Panc1 (cell line): ENCODE measurements at regions not wholly inside any gene's neighbourhood (a gene's known extent, or its start where the extent isn't known, plus 50 kb on each side); places are given as distances from the start of the nearest gene placed in this dataset.
A peak's percentile ranks its signal among the peaks of the same experiment; 100 is the strongest.

Experiments
- ATAC-seq: fragments of 200-7000 bp; cut with Tn5 transposase; 2 replicates; pipeline ENCODE4 v1.9.1; 2020; ENCODE audit warnings: mild to moderate bottlenecking, moderate library complexity
- BruUV-seq: library from RNA; stranded (reverse); fragments of 400-500 nt; replicated peaks from 2 replicates; lab custom pipeline; 2021; lab: Mats Ljungman, UMichigan
- CTCF ChIA-PET: fragments of 300-600 bp; sonication (Branson Sonifier 250); formaldehyde crosslinking; loops from one replicate; lab custom pipeline; 2022; ENCODE audit warnings: antibody characterized with exemption; lab: Charles Lee
- POLR2A ChIA-PET: fragments of 300-600 bp; sonication (Branson Sonifier 250); formaldehyde crosslinking; loops from one replicate; lab custom pipeline; 2022; ENCODE audit warnings: antibody characterized with exemption; lab: Charles Lee
- DNase-seq: peaks from one replicate; pipeline ENCODE4 v3.0.0-alpha.2; 2010; ENCODE audit warnings: low read depth, low spot score
- H3K27ac ChIP-seq: 2 replicates; pipeline ENCODE4 v1.5.1; 2011; ENCODE audit warnings: mild to moderate bottlenecking, low read length, inconsistent platforms
- H3K27me3 ChIP-seq: fragments of 200-500 bp; sonication (Bioruptor generic); 2 replicates; pipeline ENCODE4 v1.6.0; 2014; ENCODE audit warnings: low read length, inconsistent platforms; ENCODE audit not compliant: control insufficient read depth, insufficient read depth
- H3K36me3 ChIP-seq: fragments of 200-500 bp; sonication (Bioruptor generic); 2 replicates; pipeline ENCODE4 v1.5.1; 2014; ENCODE audit warnings: inconsistent platforms, mild to moderate bottlenecking, low read length, moderate library complexity; ENCODE audit not compliant: control insufficient read depth, insufficient read depth
- H3K4me1 ChIP-seq: 2 replicates; pipeline ENCODE4 v1.5.1; 2011; ENCODE audit warnings: inconsistent platforms, mild to moderate bottlenecking, low read length, moderate library complexity; ENCODE audit not compliant: control insufficient read depth, insufficient read depth
- H3K4me3 ChIP-seq, 2 experiments: 2 replicates each; pipeline ENCODE4 v1.5.1; 2011 to 2012; ENCODE audit warnings: low read depth in 2 of 2, low read length in 2 of 2, mild to moderate bottlenecking in 2 of 2, inconsistent platforms in 1 of 2, moderate library complexity in 1 of 2
- H3K9me3 ChIP-seq: fragments of 200-500 bp; sonication (Bioruptor generic); 2 replicates; pipeline ENCODE4 v1.5.1; 2014; ENCODE audit warnings: low read depth, mild to moderate bottlenecking, inconsistent platforms, low read length, moderate library complexity; ENCODE audit not compliant: control insufficient read depth, insufficient read depth
- POLR2AphosphoS5 ChIP-seq: IDR thresholded peaks from 2 replicates; pipeline ENCODE4 v1.6.1; 2012; ENCODE audit warnings: mild to moderate bottlenecking, low read depth, low read length, moderate library complexity
- REST ChIP-seq, 2 experiments: IDR thresholded peaks; 2 replicates each; pipeline ENCODE4 v1.6.1; 2011 to 2012; ENCODE audit warnings: low read depth in 2 of 2, control low read depth in 1 of 2, low read length in 1 of 2, mild to moderate bottlenecking in 1 of 2, moderate library complexity in 1 of 2; ENCODE audit not compliant: insufficient read depth in 1 of 2
- SIN3A ChIP-seq: IDR thresholded peaks from 2 replicates; pipeline ENCODE4 v1.6.1; 2012; ENCODE audit warnings: low read depth, mild to moderate bottlenecking, low read length, moderate library complexity, borderline replicate concordance; ENCODE audit not compliant: insufficient read depth
- TCF7L2 ChIP-seq: IDR thresholded peaks from 2 replicates; pipeline ENCODE4 v1.6.1; 2011; ENCODE audit warnings: mild to moderate bottlenecking, low read depth, low read length, inconsistent platforms
- in situ Hi-C: cut with HindIII; loops from 2 replicates; pipeline ENCODE4 v1.10.0; 2016; ENCODE audit warnings: low sequenced_read_pairs, low pct_unique_long_range_greater_than_20kb
- intact Hi-C: fragments of 100-400 bp; cut with micrococcal nuclease; formaldehyde crosslinking; loops from one replicate; pipeline ENCODE4 v1.10.0; 2022; ENCODE audit not compliant: unreplicated experiment
- TF ChIP-seq, protein P1 (sequence below): fragments of 450-650 bp; IDR thresholded peaks from 2 replicates; pipeline ENCODE4 v1.5.1; 2017; ENCODE audit warnings: mild to moderate bottlenecking

- CTCF ChIA-PET, result no interaction called here
- Histone ChIP-seq H3K27ac (no peak overlapping the region), H3K4me1 (no peaks in the 10 kb centered on the region), H3K27me3 (no peaks in the 10 kb centered on the region), H3K9me3 (no peaks in the 10 kb centered on the region), H3K4me3 (peak overlapping the region in 1 of 2 experiments; percentile 24; a peak in 1 of 4 replicates), H3K36me3 (no peaks in the 10 kb centered on the region)
- POLR2A ChIA-PET, result no interaction called here
- ATAC-seq, result no peak
- BruUV-seq, result no TSS peak
- intact Hi-C loops, result no loop called here
- in situ Hi-C loops, result no loop called here
- no peak for TF ChIP-seq POLR2AphosphoS5
- no peak for DNase-seq
These were observed 1288.6 kb upstream of the CITED2 start for GRCh38 chr6:140663094-140663493.

GRCh38 chr6:140661691-140662090 lies 1287.2 kb upstream of the CITED2 start:
- Histone ChIP-seq H3K9me3 (no peaks in the 10 kb centered on the region), H3K27ac (no peak overlapping the region), H3K4me1 (no peaks in the 10 kb centered on the region), H3K4me3 (peak overlapping the region in 1 of 2 experiments; percentile 24; a peak in 1 of 4 replicates), H3K36me3 (no peaks in the 10 kb centered on the region), H3K27me3 (no peaks in the 10 kb centered on the region)
- intact Hi-C loops (no loop called here), in situ Hi-C loops (no loop called here)
- no peak for ATAC-seq
- ChIA-PET CTCF (no interaction called here), POLR2A (interaction anchor here (0.6 kb wide), 1 partner anchor 384 kb away, joined by 3 read pairs; no protein-coding TSS in a partner anchor)
- BruUV-seq, result no TSS peak
- no peak for DNase-seq
- TF ChIP-seq, protein P1, sequence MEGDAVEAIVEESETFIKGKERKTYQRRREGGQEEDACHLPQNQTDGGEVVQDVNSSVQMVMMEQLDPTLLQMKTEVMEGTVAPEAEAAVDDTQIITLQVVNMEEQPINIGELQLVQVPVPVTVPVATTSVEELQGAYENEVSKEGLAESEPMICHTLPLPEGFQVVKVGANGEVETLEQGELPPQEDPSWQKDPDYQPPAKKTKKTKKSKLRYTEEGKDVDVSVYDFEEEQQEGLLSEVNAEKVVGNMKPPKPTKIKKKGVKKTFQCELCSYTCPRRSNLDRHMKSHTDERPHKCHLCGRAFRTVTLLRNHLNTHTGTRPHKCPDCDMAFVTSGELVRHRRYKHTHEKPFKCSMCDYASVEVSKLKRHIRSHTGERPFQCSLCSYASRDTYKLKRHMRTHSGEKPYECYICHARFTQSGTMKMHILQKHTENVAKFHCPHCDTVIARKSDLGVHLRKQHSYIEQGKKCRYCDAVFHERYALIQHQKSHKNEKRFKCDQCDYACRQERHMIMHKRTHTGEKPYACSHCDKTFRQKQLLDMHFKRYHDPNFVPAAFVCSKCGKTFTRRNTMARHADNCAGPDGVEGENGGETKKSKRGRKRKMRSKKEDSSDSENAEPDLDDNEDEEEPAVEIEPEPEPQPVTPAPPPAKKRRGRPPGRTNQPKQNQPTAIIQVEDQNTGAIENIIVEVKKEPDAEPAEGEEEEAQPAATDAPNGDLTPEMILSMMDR, result no peak
- TF ChIP-seq SIN3A, result no peak
- TF ChIP-seq TCF7L2, result no peak
- no peak for TF ChIP-seq POLR2AphosphoS5
- no peak for TF ChIP-seq REST (IDR thresholded peaks at IDR 0.05; ENCODE audit: insufficient read depth in 1 of 2, low read depth in 2 of 2, low read length in 1 of 2)

DNA sequence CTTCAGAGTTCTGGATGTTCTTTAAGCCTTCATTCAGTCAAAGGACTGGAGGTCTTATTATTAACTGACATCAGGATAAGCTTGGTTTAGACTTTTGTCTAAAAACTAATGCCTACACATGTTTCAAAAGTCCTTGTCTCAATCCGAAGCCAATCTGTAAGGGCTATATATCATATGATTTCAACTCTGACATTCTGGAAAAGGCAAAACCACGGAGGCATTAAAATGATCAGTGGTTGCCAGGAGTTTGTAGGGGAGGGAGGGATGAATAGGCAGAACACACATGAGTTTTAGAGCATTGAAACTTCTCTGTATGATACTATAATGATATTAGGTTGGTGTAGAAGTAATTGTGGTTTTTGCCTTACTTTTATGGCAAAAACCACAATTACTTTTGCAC lies 1285.8 kb upstream of the CITED2 start:
- intact Hi-C loops (no loop called here), in situ Hi-C loops (no loop called here)
- TF ChIP-seq, protein P1, result no peak
- TF ChIP-seq REST (IDR thresholded peaks at IDR 0.05; ENCODE audit: insufficient read depth in 1 of 2, low read depth in 2 of 2, low read length in 1 of 2) (no peak), TCF7L2 (no peak), SIN3A (no peak), POLR2AphosphoS5 (no peak)
- no peak overlapping the region for H3K4me3 ChIP-seq
- no peak for DNase-seq
- POLR2A ChIA-PET, result no interaction called here
- ATAC-seq, result no peak
- no peaks in the 10 kb centered on the region for H3K4me1 ChIP-seq
- H3K9me3 ChIP-seq, result no peaks in the 10 kb centered on the region
- CTCF ChIA-PET, result no interaction called here
- no peaks in the 10 kb centered on the region for H3K36me3 ChIP-seq
- H3K27ac ChIP-seq, result no peak overlapping the region
- BruUV-seq, result no TSS peak
- H3K27me3 ChIP-seq, result no peaks in the 10 kb centered on the region
